Vagina (tissue), 2 donors: ENCODE measurements at regions not wholly inside any gene's neighbourhood (a gene's known extent, or its start where the extent isn't known, plus 50 kb on each side); places are given as distances from the start of the nearest gene placed in this dataset.

ENCODE experiments used
- CTCF ChIP-seq, 3 experiments: fragments of 450-650 bp in 2 of 3; fragments of 200-600 bp in 1 of 3; sonication (generic) in 1 of 3; IDR thresholded peaks; one replicate each; pipeline ENCODE4 v1.5.1; 2017 to 2019; ENCODE audit warnings: antibody characterized with exemption in 3 of 3, mild to moderate bottlenecking in 2 of 3, moderate library complexity in 2 of 3
- POLR2A ChIP-seq, 2 donors: fragments of 450-650 bp; IDR thresholded peaks; one replicate each; pipeline ENCODE4 v1.6.1; 2017; ENCODE audit warnings: antibody characterized with exemption in 2 of 2, mild to moderate bottlenecking in 2 of 2, moderate library complexity in 2 of 2

DNA sequence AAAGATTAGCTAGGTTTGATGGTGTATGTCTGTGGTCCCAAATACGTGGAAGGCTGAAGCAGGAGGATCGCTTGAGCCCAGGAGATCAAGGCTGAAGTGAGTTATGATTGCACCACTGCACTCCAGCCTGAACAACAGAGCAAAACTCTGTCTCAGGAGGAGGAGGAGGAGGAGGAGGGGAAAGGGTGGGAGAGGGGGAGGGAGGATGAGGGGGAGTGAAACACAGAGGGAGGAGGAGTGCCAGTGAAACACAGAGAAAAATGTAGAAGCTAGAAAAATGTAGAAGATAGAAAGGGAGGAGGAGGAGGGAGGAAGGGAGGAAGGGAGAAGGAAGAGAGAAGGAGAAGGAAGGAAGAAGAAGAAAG lies 387.5 kb downstream of the MTX2 start:
- no peak for TF ChIP-seq CTCF (IDR thresholded peaks at IDR 0.05)
- no peak for TF ChIP-seq POLR2A (IDR thresholded peaks at IDR 0.05)
